ENCODE measurements at regions not wholly inside any gene's neighbourhood (a gene's known extent, or its start where the extent isn't known, plus 50 kb on each side); places are given as distances from the start of the nearest gene placed in this dataset.

DNA sequence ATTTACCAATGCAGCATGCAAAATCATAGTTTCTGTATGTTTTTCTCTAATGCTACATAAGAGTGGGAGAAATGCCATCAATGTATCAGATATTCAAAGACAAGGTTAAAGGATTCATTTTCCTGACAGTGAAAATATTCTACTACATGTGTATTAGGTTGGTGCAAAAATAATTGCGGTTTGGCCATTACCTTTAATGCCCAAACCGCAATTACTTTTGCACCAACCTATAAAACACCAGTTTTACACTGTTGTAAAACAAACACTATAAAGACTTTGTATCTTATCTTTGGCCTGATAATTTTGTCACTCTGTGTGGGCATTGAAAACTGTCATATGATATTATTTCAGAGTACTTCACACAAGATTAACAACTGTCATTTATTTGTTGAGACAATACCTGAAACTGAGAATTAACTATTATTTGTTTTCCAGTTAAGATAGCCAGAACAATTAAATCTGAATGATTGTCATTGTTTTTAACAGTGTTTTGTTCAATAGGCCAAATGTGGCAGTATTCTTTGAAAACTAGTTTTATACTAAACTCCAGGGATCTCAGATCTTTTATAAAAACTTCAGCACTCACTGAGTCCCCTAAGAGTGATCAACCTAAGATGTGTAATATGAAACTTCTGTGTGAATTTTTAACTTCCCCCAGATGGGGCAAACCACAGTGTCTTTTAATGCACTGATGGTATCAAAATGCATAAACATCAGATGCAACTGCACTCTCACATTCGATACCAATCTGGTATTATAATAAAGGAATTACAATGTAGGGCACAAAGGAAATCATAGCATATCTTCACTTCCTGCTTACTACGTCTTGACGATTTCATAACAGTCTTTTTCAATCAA, 53.8 kb upstream of the FBN2 start:
- Histone ChIP-seq H3K27ac (replicated peaks) (no peak overlapping the region), H3K27me3 (ENCODE audit: insufficient read depth, poor library complexity, severe bottlenecking) (no peaks in the 10 kb centered on the region), H3K4me3 (replicated peaks; ENCODE audit: insufficient read depth, low read length) (no peak overlapping the region)
- no peak for DNase-seq (ENCODE audit: low read depth in 1 of 2, low spot score in 1 of 2)
- TF ChIP-seq, protein P1, sequence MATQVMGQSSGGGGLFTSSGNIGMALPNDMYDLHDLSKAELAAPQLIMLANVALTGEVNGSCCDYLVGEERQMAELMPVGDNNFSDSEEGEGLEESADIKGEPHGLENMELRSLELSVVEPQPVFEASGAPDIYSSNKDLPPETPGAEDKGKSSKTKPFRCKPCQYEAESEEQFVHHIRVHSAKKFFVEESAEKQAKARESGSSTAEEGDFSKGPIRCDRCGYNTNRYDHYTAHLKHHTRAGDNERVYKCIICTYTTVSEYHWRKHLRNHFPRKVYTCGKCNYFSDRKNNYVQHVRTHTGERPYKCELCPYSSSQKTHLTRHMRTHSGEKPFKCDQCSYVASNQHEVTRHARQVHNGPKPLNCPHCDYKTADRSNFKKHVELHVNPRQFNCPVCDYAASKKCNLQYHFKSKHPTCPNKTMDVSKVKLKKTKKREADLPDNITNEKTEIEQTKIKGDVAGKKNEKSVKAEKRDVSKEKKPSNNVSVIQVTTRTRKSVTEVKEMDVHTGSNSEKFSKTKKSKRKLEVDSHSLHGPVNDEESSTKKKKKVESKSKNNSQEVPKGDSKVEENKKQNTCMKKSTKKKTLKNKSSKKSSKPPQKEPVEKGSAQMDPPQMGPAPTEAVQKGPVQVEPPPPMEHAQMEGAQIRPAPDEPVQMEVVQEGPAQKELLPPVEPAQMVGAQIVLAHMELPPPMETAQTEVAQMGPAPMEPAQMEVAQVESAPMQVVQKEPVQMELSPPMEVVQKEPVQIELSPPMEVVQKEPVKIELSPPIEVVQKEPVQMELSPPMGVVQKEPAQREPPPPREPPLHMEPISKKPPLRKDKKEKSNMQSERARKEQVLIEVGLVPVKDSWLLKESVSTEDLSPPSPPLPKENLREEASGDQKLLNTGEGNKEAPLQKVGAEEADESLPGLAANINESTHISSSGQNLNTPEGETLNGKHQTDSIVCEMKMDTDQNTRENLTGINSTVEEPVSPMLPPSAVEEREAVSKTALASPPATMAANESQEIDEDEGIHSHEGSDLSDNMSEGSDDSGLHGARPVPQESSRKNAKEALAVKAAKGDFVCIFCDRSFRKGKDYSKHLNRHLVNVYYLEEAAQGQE (IDR thresholded peaks at IDR 0.05; ENCODE audit: insufficient replicate concordance, low read depth): no peak
- TF ChIP-seq, protein P2, sequence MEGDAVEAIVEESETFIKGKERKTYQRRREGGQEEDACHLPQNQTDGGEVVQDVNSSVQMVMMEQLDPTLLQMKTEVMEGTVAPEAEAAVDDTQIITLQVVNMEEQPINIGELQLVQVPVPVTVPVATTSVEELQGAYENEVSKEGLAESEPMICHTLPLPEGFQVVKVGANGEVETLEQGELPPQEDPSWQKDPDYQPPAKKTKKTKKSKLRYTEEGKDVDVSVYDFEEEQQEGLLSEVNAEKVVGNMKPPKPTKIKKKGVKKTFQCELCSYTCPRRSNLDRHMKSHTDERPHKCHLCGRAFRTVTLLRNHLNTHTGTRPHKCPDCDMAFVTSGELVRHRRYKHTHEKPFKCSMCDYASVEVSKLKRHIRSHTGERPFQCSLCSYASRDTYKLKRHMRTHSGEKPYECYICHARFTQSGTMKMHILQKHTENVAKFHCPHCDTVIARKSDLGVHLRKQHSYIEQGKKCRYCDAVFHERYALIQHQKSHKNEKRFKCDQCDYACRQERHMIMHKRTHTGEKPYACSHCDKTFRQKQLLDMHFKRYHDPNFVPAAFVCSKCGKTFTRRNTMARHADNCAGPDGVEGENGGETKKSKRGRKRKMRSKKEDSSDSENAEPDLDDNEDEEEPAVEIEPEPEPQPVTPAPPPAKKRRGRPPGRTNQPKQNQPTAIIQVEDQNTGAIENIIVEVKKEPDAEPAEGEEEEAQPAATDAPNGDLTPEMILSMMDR (IDR thresholded peaks at IDR 0.05; ENCODE audit: insufficient read depth, low read length): no peak
- TF ChIP-seq GABPA (IDR thresholded peaks at IDR 0.05; ENCODE audit: low read depth) (no peak), SPI1 (IDR thresholded peaks at IDR 0.05; ENCODE audit: borderline replicate concordance, low read depth) (no peak), POLR2AphosphoS5 (IDR thresholded peaks at IDR 0.05; ENCODE audit: low read depth) (no peak)

DNA sequence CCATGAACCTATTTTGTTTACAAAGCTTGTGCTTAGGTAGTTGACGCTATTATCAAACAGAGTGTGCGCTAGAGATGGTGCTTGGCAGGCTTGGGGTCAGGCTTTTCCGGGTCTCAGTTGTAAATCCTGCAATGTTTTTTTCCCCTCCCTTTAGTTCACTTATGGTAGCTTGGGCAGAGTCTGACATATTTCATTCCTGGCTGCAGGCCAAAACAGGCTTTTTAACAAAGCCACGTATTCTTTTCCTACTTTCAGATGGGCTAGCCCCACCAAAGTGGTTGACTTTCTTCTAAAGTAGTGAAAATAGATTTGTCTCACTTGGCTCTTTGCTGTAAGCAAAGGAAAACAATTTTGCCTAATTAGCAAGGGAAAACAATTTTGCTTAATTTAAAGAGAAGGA, 58.0 kb upstream of the FBN2 start:
- Histone ChIP-seq H3K4me3 (replicated peaks; ENCODE audit: insufficient read depth, low read length) (no peak overlapping the region), H3K27ac (replicated peaks) (no peak overlapping the region), H3K27me3 (ENCODE audit: insufficient read depth, poor library complexity, severe bottlenecking) (no peaks in the 10 kb centered on the region)
- TF ChIP-seq, protein P1 (IDR thresholded peaks at IDR 0.05; ENCODE audit: insufficient replicate concordance, low read depth): no peak
- TF ChIP-seq, protein P2 (IDR thresholded peaks at IDR 0.05; ENCODE audit: insufficient read depth, low read length): no peak
- TF ChIP-seq SPI1 (IDR thresholded peaks at IDR 0.05; ENCODE audit: borderline replicate concordance, low read depth) (no peak), POLR2AphosphoS5 (IDR thresholded peaks at IDR 0.05; ENCODE audit: low read depth) (no peak)
- no peak for DNase-seq (ENCODE audit: low read depth in 1 of 2, low spot score in 1 of 2)

DNA sequence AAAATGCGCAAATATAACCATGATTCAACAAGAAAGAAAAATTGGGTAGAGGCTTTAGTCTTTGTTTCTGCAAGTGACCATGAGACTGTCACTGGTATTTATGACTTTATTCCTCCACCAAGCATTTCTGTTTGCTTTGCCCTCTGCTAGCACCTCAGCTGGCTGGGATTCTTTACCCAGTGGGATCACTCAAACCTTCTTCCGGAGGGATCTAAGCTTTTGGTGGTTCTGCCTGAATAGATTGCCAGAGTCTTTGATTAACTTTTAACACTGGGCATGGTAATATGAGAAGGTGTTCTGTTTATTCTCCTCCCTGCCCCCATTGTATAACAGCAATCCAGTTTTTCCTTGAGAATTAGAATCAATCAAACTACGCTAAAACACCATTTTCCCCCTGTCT, 59.1 kb upstream of the FBN2 start:
- Histone ChIP-seq H3K27me3 (ENCODE audit: insufficient read depth, poor library complexity, severe bottlenecking) (no peaks in the 10 kb centered on the region), H3K4me3 (replicated peaks; ENCODE audit: insufficient read depth, low read length) (no peak overlapping the region), H3K27ac (replicated peaks) (no peak overlapping the region)
- TF ChIP-seq POLR2AphosphoS5 (IDR thresholded peaks at IDR 0.05; ENCODE audit: low read depth) (no peak), SPI1 (IDR thresholded peaks at IDR 0.05; ENCODE audit: borderline replicate concordance, low read depth) (no peak), GABPA (IDR thresholded peaks at IDR 0.05; ENCODE audit: low read depth) (no peak)
- TF ChIP-seq, protein P2 (IDR thresholded peaks at IDR 0.05; ENCODE audit: insufficient read depth, low read length): no peak
- TF ChIP-seq, protein P1 (IDR thresholded peaks at IDR 0.05; ENCODE audit: insufficient replicate concordance, low read depth): no peak
- DNase-seq (ENCODE audit: low read depth in 1 of 2, low spot score in 1 of 2): no peak
